Stimulated activated CD4-positive, alpha-beta T cell treated with anti-CD3 and anti-CD28 coated beads, Interleukin-1b, Interleukin-23, amount 100 ng/mL, for 1 hour (primary cell): ENCODE measurements at regions not wholly inside any gene's neighbourhood (a gene's known extent, or its start where the extent isn't known, plus 50 kb on each side); places are given as distances from the start of the nearest gene placed in this dataset.

Experiments used
- DNase-seq, 2 donors: peaks; one replicate each; pipeline ENCODE4 v3.0.0-alpha.2; 2020; ENCODE audit warnings: low read depth in 2 of 2

- DNase-seq: no peak
These were observed 463.3 kb upstream of the DMAC1 start for GRCh38 chr9:8262625-8263622.

GRCh38 chr9:8261737-8262136 lies 462.2 kb upstream of the DMAC1 start:
- DNase-seq: no peak

DNA sequence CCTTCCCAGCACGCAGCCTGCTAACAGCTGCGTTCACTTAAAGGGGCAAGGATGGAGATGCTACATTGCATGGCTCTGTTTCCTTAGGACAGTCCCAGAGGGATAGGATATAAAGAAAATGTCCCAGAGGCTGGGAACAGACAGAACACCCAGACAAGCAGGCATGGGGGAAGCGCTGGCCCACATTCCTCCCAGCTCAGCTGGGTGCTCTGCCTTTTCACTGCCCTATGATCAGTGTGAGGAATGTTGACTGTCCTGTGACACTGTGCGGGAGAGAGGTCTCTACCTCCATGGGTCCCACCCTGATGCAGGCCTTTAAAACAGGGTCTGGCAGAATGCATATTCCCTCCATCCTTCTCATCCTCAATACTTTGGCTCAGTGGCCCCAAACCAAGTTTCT lies 459.4 kb upstream of the DMAC1 start:
- DNase-seq: no peak

- DNase-seq: no peak
These were observed 457.3 kb upstream of the DMAC1 start for GRCh38 chr9:8256880-8257279.

DNA sequence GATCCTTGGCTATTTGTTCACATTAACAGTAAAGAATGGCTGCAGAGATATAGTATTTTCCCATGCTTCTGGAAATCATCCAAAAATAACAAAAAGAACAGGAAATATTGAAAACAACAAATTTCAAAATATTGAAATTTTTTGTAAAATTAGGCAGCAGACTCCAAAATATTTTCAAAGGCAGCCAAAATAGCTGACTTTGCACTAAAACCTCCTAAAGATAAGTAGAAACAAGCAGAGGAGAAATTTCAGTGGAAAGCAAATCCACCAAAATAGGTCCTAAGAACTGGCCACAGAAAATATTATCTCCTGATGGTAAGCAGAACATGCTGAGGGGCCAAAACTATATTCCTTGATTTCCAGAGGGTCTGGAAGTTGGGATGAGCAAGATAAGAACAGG lies 456.3 kb upstream of the DMAC1 start:
- DNase-seq: no peak

DNA sequence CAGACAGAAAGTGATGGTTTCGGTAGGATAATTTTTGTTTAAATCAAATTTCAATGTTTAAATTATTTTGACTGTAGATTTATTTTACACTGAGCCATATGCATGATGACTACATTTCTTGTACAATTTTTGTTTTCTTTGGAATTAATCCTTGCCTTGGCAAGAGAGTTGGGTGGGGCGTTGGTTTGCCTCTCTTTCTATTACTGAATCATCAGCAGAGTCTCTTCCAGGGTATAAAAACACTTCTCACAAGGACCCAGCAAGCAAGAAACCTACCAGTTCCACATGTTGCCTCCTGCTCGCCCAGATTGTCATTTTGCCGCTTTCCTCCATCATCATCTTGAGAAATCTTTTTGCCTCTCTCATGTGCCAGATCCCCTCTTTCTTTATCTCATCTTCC lies 455.0 kb upstream of the DMAC1 start:
- no peak for DNase-seq

DNA sequence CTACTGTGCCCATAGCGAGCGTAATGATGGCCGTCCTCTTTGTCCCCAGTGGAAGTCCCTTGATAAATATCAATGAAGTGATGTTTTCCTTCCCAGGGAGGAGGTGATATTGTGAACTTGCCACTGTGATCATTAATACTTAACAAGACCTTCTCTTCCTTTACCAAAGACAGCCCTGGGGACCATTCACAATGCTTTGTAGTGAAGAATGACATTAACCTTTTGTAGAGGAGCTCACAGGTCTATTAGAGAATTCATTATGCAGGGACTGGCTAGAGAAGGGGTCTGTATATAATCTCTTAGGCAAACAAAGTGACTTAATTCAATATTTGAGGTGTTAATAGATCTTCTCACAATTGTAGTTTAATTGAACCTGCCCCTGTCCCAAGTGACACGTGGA lies 452.9 kb upstream of the DMAC1 start:
- no peak for DNase-seq

- DNase-seq: no peak
These were observed 452.0 kb upstream of the DMAC1 start for GRCh38 chr9:8251566-8251965.

- DNase-seq: no peak
These were observed 445.0 kb upstream of the DMAC1 start for GRCh38 chr9:8244505-8245092.

GRCh38 chr9:8241201-8241600 lies 441.6 kb upstream of the DMAC1 start:
- no peak for DNase-seq

DNA sequence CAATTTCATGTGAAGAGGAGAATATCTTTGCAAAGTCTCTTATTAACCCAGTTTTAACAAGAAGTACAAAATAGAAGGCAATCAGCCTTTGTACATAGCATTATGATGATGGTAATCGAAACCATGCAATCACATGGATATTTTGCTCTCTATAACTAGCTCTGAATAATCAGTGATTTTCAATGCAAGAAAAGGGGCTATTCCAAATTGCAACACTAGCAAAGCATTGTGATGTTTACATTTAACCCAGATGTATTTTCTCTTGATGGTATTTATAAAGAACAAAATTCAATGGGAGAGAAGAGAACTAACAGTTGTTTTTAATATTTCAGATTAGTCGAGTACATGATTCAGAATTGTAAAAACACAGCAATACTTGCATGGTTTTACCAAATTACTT lies 437.5 kb upstream of the DMAC1 start:
- DNase-seq: no peak

- DNase-seq: no peak
These were observed 435.9 kb upstream of the DMAC1 start for GRCh38 chr9:8235489-8235888.

GRCh38 chr9:8234316-8234715 lies 434.7 kb upstream of the DMAC1 start:
- DNase-seq: no peak

DNA sequence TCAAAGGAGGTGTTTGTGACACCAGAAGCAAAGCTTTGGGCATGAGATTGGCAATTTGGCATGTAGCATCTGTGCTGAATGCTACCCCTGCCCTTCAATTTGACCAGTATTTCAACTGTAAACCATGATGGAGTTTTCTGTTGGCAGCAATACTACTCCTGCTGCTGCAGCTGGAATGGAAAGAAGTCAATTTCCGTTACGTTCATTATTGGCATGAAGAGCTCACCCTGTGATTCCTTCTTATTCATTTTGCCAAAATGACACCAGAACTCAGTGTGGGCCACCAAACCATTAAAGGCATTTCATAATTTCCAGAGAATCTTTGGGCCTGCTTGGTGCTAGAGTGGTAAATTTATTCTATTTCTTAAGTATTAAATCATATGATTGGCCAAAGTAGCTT lies 433.1 kb upstream of the DMAC1 start:
- no peak for DNase-seq

GRCh38 chr9:8229226-8229625 lies 429.6 kb upstream of the DMAC1 start:
- DNase-seq: no peak

- DNase-seq: no peak
These were observed 424.8 kb upstream of the DMAC1 start for GRCh38 chr9:8224381-8224801.

- DNase-seq: no peak
These were observed 424.3 kb upstream of the DMAC1 start for GRCh38 chr9:8223861-8224260.

GRCh38 chr9:8221462-8221861 lies 421.9 kb upstream of the DMAC1 start:
- DNase-seq: no peak

- DNase-seq: no peak
These were observed 408.9 kb upstream of the DMAC1 start for GRCh38 chr9:8208465-8208864.

DNA sequence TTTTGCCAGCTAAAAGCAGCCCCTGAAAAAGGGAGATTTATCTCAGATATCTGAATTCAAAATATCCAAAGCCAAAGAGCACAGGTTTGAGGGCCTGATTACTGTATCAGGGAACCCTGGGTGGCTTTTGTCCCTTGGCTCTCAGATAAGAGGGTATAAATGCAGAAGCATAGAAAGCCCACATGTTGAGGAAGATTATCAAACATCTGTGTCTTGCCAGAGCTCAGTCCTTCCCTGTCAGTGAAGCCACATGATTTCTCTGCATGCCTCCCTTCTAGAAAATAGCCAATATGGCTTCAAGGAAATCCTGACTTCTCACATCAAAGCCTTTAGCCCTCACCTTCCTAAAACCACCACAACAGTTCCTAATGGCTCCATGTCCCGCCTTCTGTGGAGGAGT lies 408.0 kb upstream of the DMAC1 start:
- DNase-seq: no peak

GRCh38 chr9:8206720-8207119 lies 407.1 kb upstream of the DMAC1 start:
- DNase-seq: no peak

GRCh38 chr9:8205576-8205975 lies 406.0 kb upstream of the DMAC1 start:
- no peak for DNase-seq

GRCh38 chr9:8189881-8190280 lies 390.3 kb upstream of the DMAC1 start:
- no peak for DNase-seq
